ENCODE measurements at regions not wholly inside any gene's neighbourhood (a gene's known extent, or its start where the extent isn't known, plus 50 kb on each side); places are given as distances from the start of the nearest gene placed in this dataset.

- TF ChIP-seq CTCF (IDR thresholded peaks at IDR 0.05), result no peak
- Mint-ChIP-seq H3K27me3 (ENCODE audit: low read depth, poor library complexity) (no peaks in the 10 kb centered on the region), H3K4me1 (peaks cover 35% of the 10 kb centered on the region), H3K36me3 (ENCODE audit: low read depth) (no peaks in the 10 kb centered on the region), H3K9me3 (no peaks in the 10 kb centered on the region), H3K27ac (no peak overlapping the region), H3K4me3 (no peak overlapping the region)
- no peak for DNase-seq
Observed at GRCh38 chr15:38626443-38627050, 61.9 kb upstream of the RASGRP1 start.

- H3K4me1 Mint-ChIP-seq, result peaks cover 25% of the 10 kb centered on the region
- TF ChIP-seq CTCF (IDR thresholded peaks at IDR 0.05), result no peak
- peaks cover 5% of the 10 kb centered on the region for H3K27me3 Mint-ChIP-seq (ENCODE audit: low read depth, poor library complexity)
- no peaks in the 10 kb centered on the region for H3K9me3 Mint-ChIP-seq
- DNase-seq, result no peak
- H3K36me3 Mint-ChIP-seq (ENCODE audit: low read depth), result no peaks in the 10 kb centered on the region
- peak overlapping the region; percentile 73 for H3K27ac Mint-ChIP-seq
- no peak overlapping the region for H3K4me3 Mint-ChIP-seq
Observed at GRCh38 chr15:38627689-38628277, 63.2 kb upstream of the RASGRP1 start.

- Mint-ChIP-seq H3K27me3 (ENCODE audit: low read depth, poor library complexity) (peaks cover 9% of the 10 kb centered on the region), H3K9me3 (no peaks in the 10 kb centered on the region), H3K4me1 (peaks cover 29% of the 10 kb centered on the region), H3K36me3 (ENCODE audit: low read depth) (no peaks in the 10 kb centered on the region), H3K4me3 (no peak overlapping the region), H3K27ac (no peak overlapping the region)
- DNase-seq, result no peak
- no peak for TF ChIP-seq CTCF (IDR thresholded peaks at IDR 0.05)
Observed at GRCh38 chr15:38631119-38632075, 66.8 kb upstream of the RASGRP1 start.

- DNase-seq, result peak; percentile 10
- Mint-ChIP-seq H3K36me3 (ENCODE audit: low read depth) (no peaks in the 10 kb centered on the region), H3K27me3 (ENCODE audit: low read depth, poor library complexity) (peaks cover 9% of the 10 kb centered on the region), H3K4me3 (no peak overlapping the region), H3K4me1 (peaks cover 12% of the 10 kb centered on the region), H3K9me3 (no peaks in the 10 kb centered on the region), H3K27ac (no peak overlapping the region)
- TF ChIP-seq CTCF (IDR thresholded peaks at IDR 0.05), result no peak
Observed at GRCh38 chr15:38635170-38635569, 70.6 kb upstream of the RASGRP1 start.

- H3K9me3 Mint-ChIP-seq, result no peaks in the 10 kb centered on the region
- H3K27ac Mint-ChIP-seq, result no peak overlapping the region
- H3K4me3 Mint-ChIP-seq, result no peak overlapping the region
Observed at GRCh38 chr15:38636597-38636996, 72.0 kb upstream of the RASGRP1 start.

More at GRCh38 chr15:38636597-38636996, 72.0 kb upstream of the RASGRP1 start:
- DNase-seq, result no peak
- no peak for TF ChIP-seq CTCF (IDR thresholded peaks at IDR 0.05)
- Mint-ChIP-seq H3K27me3 (ENCODE audit: low read depth, poor library complexity) (peaks cover 9% of the 10 kb centered on the region), H3K36me3 (ENCODE audit: low read depth) (no peaks in the 10 kb centered on the region), H3K4me1 (peaks cover 12% of the 10 kb centered on the region)

All from nephron progenitor cell (in vitro differentiated cells).